CD14-positive monocyte (primary cell): ENCODE measurements at regions not wholly inside any gene's neighbourhood (a gene's known extent, or its start where the extent isn't known, plus 50 kb on each side); places are given as distances from the start of the nearest gene placed in this dataset.

Experiments used
- DNase-seq, 3 donors: peaks; one replicate each; pipeline ENCODE4 v3.0.0-alpha.2; 2011 to 2022
- H2AFZ ChIP-seq: 2 replicates; pipeline ENCODE4 v1.6.0; 2012; ENCODE audit warnings: mild to moderate bottlenecking, low read depth, low read length, inconsistent platforms; ENCODE audit not compliant: insufficient read depth, poor library complexity, severe bottlenecking
- H3K27ac ChIP-seq, 2 donors: 1 replicate in 1 of 2; 2 replicates in 1 of 2; pipeline ENCODE4 v1.5.1; 2012 to 2013; ENCODE audit warnings: low read length in 2 of 2, control low read depth in 1 of 2, inconsistent platforms in 1 of 2, low read depth in 1 of 2, mild to moderate bottlenecking in 1 of 2
- H3K27me3 ChIP-seq, 2 donors: one replicate each; pipeline versions ENCODE4 v1.6.0 to v1.6.1; 2011 to 2013; ENCODE audit warnings: low read length in 2 of 2; ENCODE audit not compliant: control insufficient read depth in 2 of 2, insufficient read depth in 2 of 2
- H3K36me3 ChIP-seq, 2 donors: replicated peaks in 1 of 2; 1 replicate in 1 of 2; 2 replicates in 1 of 2; pipeline versions ENCODE4 v1.5.1 to v1.6.1; 2012 to 2013; ENCODE audit warnings: low read length in 2 of 2, control low read depth in 1 of 2, inconsistent platforms in 1 of 2, mild to moderate bottlenecking in 1 of 2; ENCODE audit not compliant: insufficient read depth in 2 of 2, control insufficient read depth in 1 of 2
- H3K4me1 ChIP-seq, 2 donors: 1 replicate in 1 of 2; 2 replicates in 1 of 2; pipeline versions ENCODE4 v1.5.1 to v1.6.1; 2012 to 2013; ENCODE audit warnings: low read length in 2 of 2, control low read depth in 1 of 2, inconsistent platforms in 1 of 2, mild to moderate bottlenecking in 1 of 2, moderate library complexity in 1 of 2; ENCODE audit not compliant: insufficient read depth in 2 of 2, control insufficient read depth in 1 of 2
- H3K4me2 ChIP-seq: replicated peaks from 2 replicates; pipeline ENCODE3; 2012; ENCODE audit warnings: low read length, moderate library complexity, mild to moderate bottlenecking; ENCODE audit not compliant: poor library complexity, severe bottlenecking; ENCODE audit errors: extremely low read depth
- H3K4me3 ChIP-seq, 3 experiments: fragments of 200-600 bp in 1 of 3; sonication (generic) in 1 of 3; replicated peaks in 1 of 3; 1 replicate in 2 of 3; 2 replicates in 1 of 3; pipeline ENCODE4 v1.5.1; 2011 to 2013; ENCODE audit warnings: low read length in 3 of 3, mild to moderate bottlenecking in 3 of 3, control low read depth in 2 of 3, low read depth in 2 of 3, inconsistent platforms in 1 of 3, moderate library complexity in 1 of 3
- H3K79me2 ChIP-seq: 2 replicates; pipeline ENCODE4 v1.6.0; 2012; ENCODE audit warnings: mild to moderate bottlenecking, control low read depth, inconsistent platforms, low read length, moderate library complexity; ENCODE audit not compliant: insufficient read depth
- H3K9ac ChIP-seq: 2 replicates; pipeline ENCODE4 v1.6.0; 2017; ENCODE audit warnings: low read length, mild to moderate bottlenecking; ENCODE audit not compliant: insufficient read depth, poor library complexity, severe bottlenecking
- H3K9me3 ChIP-seq, 2 donors: replicated peaks in 1 of 2; 1 replicate in 1 of 2; 2 replicates in 1 of 2; pipeline versions ENCODE4 v1.5.1 to v1.6.1; 2012 to 2013; ENCODE audit warnings: low read length in 2 of 2, control low read depth in 1 of 2; ENCODE audit not compliant: control insufficient read depth in 1 of 2, insufficient read depth in 1 of 2
- H4K20me1 ChIP-seq: 2 replicates; pipeline ENCODE4 v1.6.0; 2012; ENCODE audit warnings: mild to moderate bottlenecking, low read length, control low read depth, moderate library complexity; ENCODE audit not compliant: insufficient read depth
- H3K27ac Mint-ChIP-seq, 7 donors: one replicate each; pipeline ENCODE4 v1.8.0; 2020; ENCODE audit warnings: mild to moderate bottlenecking in 7 of 7, mixed read lengths in 7 of 7, moderate library complexity in 6 of 7, inconsistent platforms in 2 of 7
- H3K27me3 Mint-ChIP-seq, 3 donors: one replicate each; pipeline ENCODE4 v1.8.0; 2021 to 2022; ENCODE audit warnings: low read depth in 3 of 3, mild to moderate bottlenecking in 3 of 3, mixed read lengths in 3 of 3, moderate library complexity in 3 of 3, inconsistent platforms in 1 of 3
- H3K36me3 Mint-ChIP-seq, 2 donors: one replicate each; pipeline ENCODE4 v1.8.0; 2020; ENCODE audit warnings: mixed read lengths in 2 of 2, inconsistent platforms in 1 of 2, mild to moderate bottlenecking in 1 of 2
- H3K4me1 Mint-ChIP-seq: one replicate; pipeline ENCODE4 v1.8.0; 2020; ENCODE audit warnings: mild to moderate bottlenecking, mixed read lengths
- H3K4me3 Mint-ChIP-seq, 2 donors: one replicate each; pipeline ENCODE4 v1.8.0; 2020; ENCODE audit warnings: mild to moderate bottlenecking in 2 of 2, mixed read lengths in 2 of 2, moderate library complexity in 1 of 2
- H3K9me3 Mint-ChIP-seq, 7 donors: one replicate each; pipeline ENCODE4 v1.8.0; 2020 to 2022; ENCODE audit warnings: mixed read lengths in 7 of 7, mild to moderate bottlenecking in 6 of 7, moderate library complexity in 6 of 7, inconsistent platforms in 2 of 7
- WGBS: methylation state at CpG from one replicate; pipeline ENCODE4 v1.1.5; 2013; ENCODE audit warnings: missing lambda C conversion rate; ENCODE audit not compliant: insufficient coverage; 5-methylcytosine and 5-hydroxymethylcytosine counted together
- intact Hi-C, 2 donors: fragments of 100-400 bp; cut with micrococcal nuclease; formaldehyde crosslinking; loops; one replicate each; pipeline versions ENCODE4 v1.15.0 to v1.15.1; 2023
- TF ChIP-seq, protein P1 (sequence below): fragments of 200-600 bp; IDR thresholded peaks from one replicate; pipeline ENCODE4 v1.8.0; 2022; ENCODE audit warnings: antibody characterized with exemption, mild to moderate bottlenecking

DNA sequence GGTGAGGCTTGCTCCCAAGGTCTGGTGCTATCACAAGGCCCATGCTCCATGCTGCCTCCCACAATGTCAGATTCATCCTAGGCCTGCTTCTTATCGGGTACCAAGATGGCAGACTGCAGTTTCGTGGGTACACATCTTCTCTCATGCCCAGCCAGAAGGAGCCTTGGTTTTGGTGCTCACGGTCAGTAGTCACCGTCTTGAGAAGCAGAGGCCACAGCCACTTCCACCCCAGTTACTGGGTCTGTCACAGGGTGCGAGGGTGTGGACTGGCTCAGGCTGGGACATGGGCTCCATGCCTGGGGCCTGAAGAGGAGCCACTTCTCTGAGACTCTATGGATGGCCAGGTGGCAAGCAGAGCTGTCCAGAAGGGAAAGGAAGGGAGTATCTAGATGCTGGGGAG, 178.8 kb upstream of the HS6ST1 start:
- no peak for DNase-seq
- intact Hi-C loops = no loop called here
- peaks cover 0 to 4% of the 10 kb centered on the region in 2 donors for H3K9me3 ChIP-seq
- H3K79me2 ChIP-seq = no peaks in the 10 kb centered on the region
- H3K9me3 Mint-ChIP-seq = peaks cover 0 to 7% (median 2%) of the 10 kb centered on the region in 7 donors
- H3K27ac ChIP-seq = no peak overlapping the region
- H3K27me3 ChIP-seq = no peaks in the 10 kb centered on the region
- H4K20me1 ChIP-seq = no peaks in the 10 kb centered on the region
- H3K9ac ChIP-seq = no peak overlapping the region
- H3K36me3 Mint-ChIP-seq = no peaks in the 10 kb centered on the region
- no peak overlapping the region for H3K4me3 Mint-ChIP-seq
- H3K4me1 ChIP-seq = no peaks in the 10 kb centered on the region
- H3K4me2 ChIP-seq = no peak overlapping the region
- 100% methylated on average over 4 of the region's 5 CpGs for WGBS
- H3K36me3 ChIP-seq = no peaks in the 10 kb centered on the region
- no peak overlapping the region for H3K27ac Mint-ChIP-seq
- H3K27me3 Mint-ChIP-seq = peaks cover 2 to 3% (median 2%) of the 10 kb centered on the region in 3 donors
- TF ChIP-seq, protein P1, sequence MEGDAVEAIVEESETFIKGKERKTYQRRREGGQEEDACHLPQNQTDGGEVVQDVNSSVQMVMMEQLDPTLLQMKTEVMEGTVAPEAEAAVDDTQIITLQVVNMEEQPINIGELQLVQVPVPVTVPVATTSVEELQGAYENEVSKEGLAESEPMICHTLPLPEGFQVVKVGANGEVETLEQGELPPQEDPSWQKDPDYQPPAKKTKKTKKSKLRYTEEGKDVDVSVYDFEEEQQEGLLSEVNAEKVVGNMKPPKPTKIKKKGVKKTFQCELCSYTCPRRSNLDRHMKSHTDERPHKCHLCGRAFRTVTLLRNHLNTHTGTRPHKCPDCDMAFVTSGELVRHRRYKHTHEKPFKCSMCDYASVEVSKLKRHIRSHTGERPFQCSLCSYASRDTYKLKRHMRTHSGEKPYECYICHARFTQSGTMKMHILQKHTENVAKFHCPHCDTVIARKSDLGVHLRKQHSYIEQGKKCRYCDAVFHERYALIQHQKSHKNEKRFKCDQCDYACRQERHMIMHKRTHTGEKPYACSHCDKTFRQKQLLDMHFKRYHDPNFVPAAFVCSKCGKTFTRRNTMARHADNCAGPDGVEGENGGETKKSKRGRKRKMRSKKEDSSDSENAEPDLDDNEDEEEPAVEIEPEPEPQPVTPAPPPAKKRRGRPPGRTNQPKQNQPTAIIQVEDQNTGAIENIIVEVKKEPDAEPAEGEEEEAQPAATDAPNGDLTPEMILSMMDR = no peak
- peaks cover 4% of the 10 kb centered on the region for H3K4me1 Mint-ChIP-seq
- no peak overlapping the region for H2AFZ ChIP-seq
- no peak overlapping the region for H3K4me3 ChIP-seq

DNA sequence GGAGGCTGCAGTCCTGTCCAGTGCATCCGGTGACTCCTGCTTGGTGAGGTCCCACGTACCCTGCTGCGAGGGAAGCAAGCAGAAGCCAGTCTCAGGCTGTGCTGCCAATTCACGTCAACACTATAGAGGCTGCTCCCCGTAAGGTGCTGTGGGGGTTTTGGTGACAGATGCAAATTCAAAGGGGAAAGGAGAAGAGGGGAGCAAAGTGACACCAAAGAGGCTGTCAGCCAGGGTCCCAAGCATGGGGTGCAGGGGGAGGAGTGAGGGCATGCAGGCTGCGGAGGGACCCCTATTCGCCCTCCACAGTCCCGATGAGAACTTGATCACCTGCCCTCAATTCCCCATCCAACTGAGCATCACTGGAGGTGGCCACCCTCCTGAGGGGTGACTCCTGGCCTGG, 179.4 kb upstream of the HS6ST1 start:
- peaks cover 2 to 3% (median 2%) of the 10 kb centered on the region in 3 donors for H3K27me3 Mint-ChIP-seq
- H3K9me3 Mint-ChIP-seq = peaks cover 0 to under 1% (median 0%) of the 10 kb centered on the region in 7 donors
- H3K4me3 Mint-ChIP-seq = no peak overlapping the region
- Histone ChIP-seq H3K9ac (no peak overlapping the region), H3K4me2 (no peak overlapping the region), H3K4me3 (no peak overlapping the region), H3K4me1 (no peaks in the 10 kb centered on the region), H3K36me3 (no peaks in the 10 kb centered on the region), H2AFZ (no peak overlapping the region), H3K9me3 (no peaks in the 10 kb centered on the region), H3K27me3 (no peaks in the 10 kb centered on the region), H3K27ac (no peak overlapping the region), H4K20me1 (no peaks in the 10 kb centered on the region), H3K79me2 (no peaks in the 10 kb centered on the region)
- intact Hi-C loops = no loop called here
- H3K27ac Mint-ChIP-seq = peak overlapping the region in 1 of 7 donors; percentile 63
- peaks cover 4% of the 10 kb centered on the region for H3K4me1 Mint-ChIP-seq
- 98% methylated on average over 6 of the region's 8 CpGs for WGBS
- DNase-seq = no peak
- TF ChIP-seq, protein P1 = no peak
- no peaks in the 10 kb centered on the region for H3K36me3 Mint-ChIP-seq
